ENCODE measurements at regions not wholly inside any gene's neighbourhood (a gene's known extent, or its start where the extent isn't known, plus 50 kb on each side); places are given as distances from the start of the nearest gene placed in this dataset.

GRCh38 chr5:38621331-38621730 is 64.9 kb upstream of the LIFR start:
- no peak for TF ChIP-seq CTCF (IDR thresholded peaks at IDR 0.05)
- TF ChIP-seq SIN3A (IDR thresholded peaks at IDR 0.05; ENCODE audit: borderline replicate concordance, low read depth, low read length) = no peak
- no peak for TF ChIP-seq MAX (IDR thresholded peaks at IDR 0.05; ENCODE audit: low read depth)
- TF ChIP-seq REST (IDR thresholded peaks at IDR 0.05; ENCODE audit: low read depth, low read length) = no peak
- TF ChIP-seq YY1 (IDR thresholded peaks at IDR 0.05; ENCODE audit: low read depth) = no peak
- TF ChIP-seq SMC3 (IDR thresholded peaks at IDR 0.05; ENCODE audit: low read depth, low read length) = no peak
- no peak for TF ChIP-seq EZH2phosphoT487 (IDR thresholded peaks at IDR 0.05; ENCODE audit: borderline replicate concordance, low read depth)
- TF ChIP-seq USF1 (IDR thresholded peaks at IDR 0.05; ENCODE audit: borderline replicate concordance, low read depth) = no peak
- TF ChIP-seq GATA2 (CRISPR knock-in tag; IDR thresholded peaks at IDR 0.05) = no peak
- no peak for TF ChIP-seq EP300 (IDR thresholded peaks at IDR 0.05; ENCODE audit: borderline replicate concordance in 1 of 2, low read depth in 1 of 2, low read length in 1 of 2)

Measured in SK-N-SH (cell line).